Hepatic stellate cell (primary cell): ENCODE measurements at regions not wholly inside any gene's neighbourhood (a gene's known extent, or its start where the extent isn't known, plus 50 kb on each side); places are given as distances from the start of the nearest gene placed in this dataset.

Experiments used
- DNase-seq: peaks from one replicate; pipeline ENCODE4 v3.0.0; 2011; ENCODE audit warnings: low spot score

DNA sequence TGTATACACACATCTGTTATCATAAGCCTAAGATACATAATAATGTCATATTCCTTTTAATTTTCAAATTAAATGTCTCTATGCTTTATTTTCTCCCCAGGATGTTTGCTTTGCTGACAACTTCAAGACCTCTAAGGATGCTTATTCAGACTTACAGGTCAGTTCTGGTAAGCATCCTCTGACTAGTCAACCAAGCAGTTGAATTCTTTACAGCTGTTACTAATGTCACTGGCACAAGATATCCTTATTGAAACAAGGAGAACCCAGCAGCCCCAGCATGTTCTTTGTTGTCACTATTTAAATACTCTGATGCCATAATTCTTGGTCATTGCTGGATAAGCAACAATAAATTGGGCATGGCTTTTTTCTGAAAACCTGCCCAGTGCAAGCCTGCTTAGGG, 232.3 kb upstream of the PMFBP1 start:
- no peak for DNase-seq

DNA sequence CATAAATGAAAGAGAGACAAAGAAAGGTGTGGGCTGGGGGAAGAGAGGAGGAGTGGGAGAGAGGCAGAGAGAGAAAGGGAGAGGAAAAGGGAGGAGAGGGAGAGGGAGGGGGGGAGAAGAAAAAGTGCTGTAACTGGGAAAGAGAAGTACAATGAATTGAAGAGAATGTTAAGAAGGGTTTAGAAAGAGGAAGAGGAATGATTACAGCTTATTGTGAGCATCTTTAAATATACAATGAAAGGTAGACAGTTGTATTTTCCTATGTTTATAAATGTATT, 229.1 kb upstream of the PMFBP1 start:
- no peak for DNase-seq

GRCh38 chr16:72400257-72401083, 228.5 kb upstream of the PMFBP1 start:
- DNase-seq, result peak; percentile 42

- no peak for DNase-seq
Measured at GRCh38 chr16:72399811-72400210, 227.9 kb upstream of the PMFBP1 start.

GRCh38 chr16:72397876-72398275, 225.9 kb upstream of the PMFBP1 start:
- DNase-seq, result no peak

DNA sequence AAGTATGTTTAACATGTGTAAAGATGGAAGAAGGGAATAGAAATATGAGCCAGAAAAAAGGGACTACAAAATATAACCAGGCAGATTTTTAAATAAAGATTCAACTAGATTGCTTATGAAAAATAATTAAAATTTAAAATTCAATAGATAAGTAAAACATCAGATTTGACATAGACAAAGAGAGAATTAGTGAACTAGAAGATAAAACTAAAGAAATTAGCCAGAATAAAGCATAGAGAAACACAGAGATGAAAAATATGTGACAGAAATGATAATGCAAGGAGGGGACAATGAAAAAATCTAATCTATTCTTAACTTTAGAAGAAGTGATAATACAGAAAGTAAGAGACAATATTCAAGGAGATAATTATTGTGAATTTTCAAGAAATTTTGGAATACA, 222.6 kb upstream of the PMFBP1 start:
- no peak for DNase-seq

DNA sequence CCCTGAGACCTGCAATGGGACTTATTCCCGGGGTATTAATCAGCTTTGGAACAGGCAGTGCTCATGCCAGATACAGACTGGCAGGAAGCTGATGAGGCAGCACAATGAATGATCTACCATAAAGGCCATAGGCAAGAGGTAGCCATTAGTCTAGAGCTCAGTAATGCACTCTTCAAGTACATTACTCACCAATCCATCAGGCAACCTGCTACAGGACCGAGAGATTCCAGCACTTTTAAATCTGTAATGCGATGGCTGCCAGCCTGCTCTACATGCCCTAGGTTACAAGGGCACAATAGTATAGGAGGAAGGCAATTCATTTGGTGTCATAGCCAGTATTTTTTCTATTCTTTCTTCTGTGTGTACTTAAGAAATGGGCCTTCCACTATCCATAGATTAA, 217.8 kb upstream of the PMFBP1 start:
- no peak for DNase-seq

DNA sequence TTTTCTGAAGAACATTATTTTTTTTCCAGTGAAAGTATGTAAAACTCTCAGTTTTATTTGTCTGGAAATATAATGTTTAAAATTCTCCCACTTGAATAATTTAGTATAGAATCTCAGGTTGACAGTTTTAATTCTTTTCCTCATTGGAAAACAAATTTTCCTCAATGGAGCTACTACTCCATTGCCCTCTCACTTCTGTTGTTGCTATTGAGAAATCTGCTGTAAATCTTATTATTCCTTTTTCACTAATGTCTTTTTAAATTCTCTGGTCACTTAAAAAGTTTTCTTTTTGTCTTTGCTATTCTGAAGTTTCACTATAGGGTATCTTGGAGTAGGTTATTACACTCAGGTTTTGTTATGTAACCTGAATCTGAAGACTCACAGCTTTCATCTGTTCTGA, 216.1 kb upstream of the PMFBP1 start:
- no peak for DNase-seq

- DNase-seq, result no peak
Measured at GRCh38 chr16:72384651-72385050, 212.7 kb upstream of the PMFBP1 start.

DNA sequence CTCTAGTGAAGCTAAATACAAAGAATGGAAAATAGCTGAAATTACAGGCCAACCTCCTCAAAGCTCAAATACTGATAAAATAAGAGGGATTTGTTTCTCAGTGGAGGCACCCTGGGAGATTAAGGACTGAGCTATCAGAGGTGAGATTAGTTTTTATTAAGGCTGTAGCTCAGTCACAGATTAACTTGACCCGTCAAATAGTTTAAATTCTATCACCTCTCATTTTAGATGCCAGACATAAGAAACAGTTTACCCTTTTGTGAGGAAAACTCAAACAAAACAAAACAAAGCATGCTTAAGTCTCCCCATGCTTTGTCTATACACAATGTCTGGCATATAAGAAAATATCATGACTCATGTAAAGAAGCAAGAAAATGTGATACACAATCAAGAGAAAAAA, 208.3 kb upstream of the PMFBP1 start:
- DNase-seq, result no peak

GRCh38 chr16:72373201-72373600, 201.2 kb upstream of the PMFBP1 start:
- DNase-seq, result no peak

DNA sequence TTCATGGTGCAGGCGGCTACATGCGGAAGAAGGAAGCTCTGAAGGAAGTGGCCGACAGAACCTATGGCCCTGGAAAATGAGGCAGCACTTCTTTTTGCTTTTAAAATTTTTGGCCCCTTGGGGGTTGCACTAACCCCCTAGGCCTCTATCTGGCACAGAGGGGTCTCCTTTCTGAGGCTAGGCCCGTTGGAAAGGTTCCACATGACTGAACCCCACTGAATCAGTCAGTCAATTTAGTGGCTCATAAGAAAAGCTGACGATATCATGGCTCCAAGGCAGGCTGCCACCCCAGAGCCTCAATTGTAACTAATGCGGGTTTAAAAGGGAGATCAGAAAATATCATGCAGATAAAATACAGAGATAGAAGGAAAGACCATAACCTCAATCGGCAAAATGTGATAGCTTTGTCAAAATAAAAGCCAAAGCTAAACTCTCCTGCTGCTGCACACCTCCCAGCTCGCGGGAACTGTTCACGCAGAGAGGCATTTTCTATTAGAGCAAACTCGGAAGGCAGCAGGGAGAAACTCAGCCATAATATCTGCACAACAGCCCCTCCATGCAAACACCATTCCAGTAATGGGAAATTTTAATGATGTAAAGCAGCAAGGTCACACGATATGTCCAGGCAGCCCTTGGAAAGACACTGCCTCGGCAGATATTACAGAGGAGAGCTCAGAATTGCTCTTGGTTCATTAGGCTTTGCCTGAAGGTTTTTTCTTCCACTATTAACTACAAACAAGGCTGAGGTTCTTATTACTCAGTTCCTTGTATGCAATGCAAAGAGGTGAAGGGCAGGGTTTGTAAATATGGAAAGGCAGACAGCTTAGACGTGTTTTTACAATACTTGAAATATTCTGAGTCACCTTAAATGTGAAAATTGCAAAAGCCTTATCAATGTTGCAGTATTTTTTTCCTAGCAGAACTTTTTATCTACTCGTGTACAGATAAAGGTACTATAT, 200.4 kb upstream of the PMFBP1 start:
- DNase-seq, result no peak

DNA sequence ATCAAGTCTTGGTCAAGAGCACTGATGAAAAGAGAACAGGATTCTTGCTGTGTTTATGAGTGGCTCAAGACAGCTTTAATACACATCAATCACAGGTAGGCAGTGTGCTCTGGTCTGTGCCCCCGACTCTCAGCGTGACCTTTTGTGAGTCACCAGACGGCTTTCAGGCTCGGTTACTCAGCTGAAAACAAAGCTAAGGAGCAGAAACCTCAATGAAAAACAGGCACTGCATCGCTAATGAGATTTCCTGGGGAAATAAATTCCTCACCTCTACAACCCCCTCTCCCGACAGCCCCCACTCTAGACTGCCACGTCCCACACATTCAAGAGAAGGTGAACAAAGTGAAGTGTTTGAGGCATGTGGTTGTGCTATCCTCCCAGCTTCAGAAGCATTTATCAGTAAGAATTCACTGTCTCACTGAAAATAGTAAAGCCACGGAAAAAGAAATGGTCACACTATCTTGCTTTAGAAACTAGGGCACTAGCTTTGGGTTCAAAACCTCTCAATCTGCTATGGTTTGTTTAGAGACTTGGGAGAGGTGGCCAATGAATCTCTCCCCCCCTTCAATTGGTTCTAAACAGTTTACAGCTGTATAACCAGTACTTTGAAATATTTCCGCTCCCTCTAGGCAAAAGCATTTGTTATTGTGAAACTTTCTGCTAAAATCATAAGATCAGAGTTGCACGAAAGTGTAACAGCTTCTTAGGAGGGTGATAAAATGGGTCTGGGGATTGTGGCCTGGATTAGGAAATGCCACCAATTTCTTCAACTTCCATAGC, 199.5 kb upstream of the PMFBP1 start:
- no peak for DNase-seq

- DNase-seq, result no peak
Measured at GRCh38 chr16:72369274-72369673, 197.3 kb upstream of the PMFBP1 start.

GRCh38 chr16:72367851-72368250, 195.9 kb upstream of the PMFBP1 start:
- DNase-seq, result no peak

DNA sequence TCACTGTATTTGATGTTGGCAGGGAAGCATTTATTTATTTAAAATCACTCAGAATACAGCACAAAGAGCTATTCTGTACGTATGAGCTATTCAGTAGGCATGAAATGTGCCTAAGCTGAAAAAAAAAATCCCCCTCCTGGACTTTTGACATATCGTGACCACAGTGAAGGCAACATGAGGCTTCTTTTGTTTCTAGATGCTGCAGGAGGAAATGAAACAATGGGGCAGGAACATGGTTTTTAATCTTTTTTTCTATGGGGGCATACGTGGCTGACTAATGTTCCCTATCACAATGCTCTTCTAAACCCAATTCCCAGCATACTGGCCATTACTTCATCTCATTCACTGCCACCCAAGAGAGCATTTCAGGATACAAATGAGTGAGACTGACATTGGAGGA, 191.0 kb upstream of the PMFBP1 start:
- no peak for DNase-seq

GRCh38 chr16:72362476-72362875, 190.5 kb upstream of the PMFBP1 start:
- DNase-seq, result no peak

DNA sequence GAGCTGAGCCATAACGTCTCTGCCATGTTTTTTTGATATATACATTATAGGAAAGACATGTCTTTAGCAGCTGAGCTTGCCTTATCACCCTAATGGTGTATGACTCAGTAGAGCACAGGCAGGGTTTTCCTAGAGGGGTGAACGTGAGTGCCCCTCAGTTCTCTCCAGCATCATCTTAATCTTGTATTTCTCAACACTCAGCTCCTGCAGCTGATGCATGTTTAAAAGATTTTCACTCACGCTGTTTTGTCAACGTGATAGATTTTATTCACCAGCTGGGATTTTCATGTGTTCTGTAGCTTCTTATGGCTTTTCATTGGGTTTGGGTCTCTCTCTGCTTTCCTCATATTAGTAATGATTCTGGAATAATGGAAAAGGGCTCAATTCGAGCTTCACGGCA, 186.0 kb upstream of the PMFBP1 start:
- no peak for DNase-seq

- DNase-seq, result no peak
Measured at GRCh38 chr16:72355561-72355960, 183.6 kb upstream of the PMFBP1 start.

DNA sequence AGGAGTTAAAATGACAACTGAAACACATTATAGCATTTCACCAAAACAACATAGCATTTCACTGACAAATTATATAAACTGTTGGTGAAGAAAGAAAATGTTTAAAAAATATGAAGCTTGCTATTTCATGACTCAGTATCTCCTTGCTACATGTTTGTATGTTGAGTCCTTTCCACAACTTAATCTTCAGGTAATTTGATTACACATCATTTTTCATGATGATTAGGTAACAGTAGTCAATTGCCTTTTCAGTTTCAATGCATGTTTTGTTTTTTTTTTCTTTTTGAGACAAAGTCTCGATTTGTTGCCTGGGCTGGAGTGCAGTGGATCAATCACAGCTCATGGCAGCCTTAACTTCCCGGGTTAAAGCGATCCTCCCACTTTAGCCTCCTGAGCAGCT, 177.8 kb upstream of the PMFBP1 start:
- DNase-seq, result no peak

- DNase-seq, result no peak
Measured at GRCh38 chr16:72332926-72333325, 161.0 kb upstream of the PMFBP1 start.

DNA sequence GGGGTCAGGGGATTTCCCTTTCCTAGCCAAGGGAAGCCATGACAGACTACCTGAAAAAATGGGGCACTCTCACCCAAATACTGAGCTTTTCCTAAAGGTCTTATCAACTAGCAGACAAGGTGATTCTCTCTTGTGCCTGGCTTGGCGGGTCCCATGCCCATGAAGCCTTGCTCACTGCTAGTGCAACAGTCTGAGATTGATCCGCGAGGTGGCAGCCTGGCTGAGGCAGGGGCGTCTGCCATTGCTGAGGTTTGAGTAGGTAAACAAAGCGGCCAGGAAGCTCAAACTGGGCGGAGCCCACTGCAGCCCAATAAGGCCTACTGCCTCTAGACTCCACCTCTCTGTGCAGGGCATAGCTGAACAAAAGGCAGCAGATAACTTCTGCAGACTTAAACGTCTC, 152.6 kb upstream of the PMFBP1 start:
- no peak for DNase-seq

DNA sequence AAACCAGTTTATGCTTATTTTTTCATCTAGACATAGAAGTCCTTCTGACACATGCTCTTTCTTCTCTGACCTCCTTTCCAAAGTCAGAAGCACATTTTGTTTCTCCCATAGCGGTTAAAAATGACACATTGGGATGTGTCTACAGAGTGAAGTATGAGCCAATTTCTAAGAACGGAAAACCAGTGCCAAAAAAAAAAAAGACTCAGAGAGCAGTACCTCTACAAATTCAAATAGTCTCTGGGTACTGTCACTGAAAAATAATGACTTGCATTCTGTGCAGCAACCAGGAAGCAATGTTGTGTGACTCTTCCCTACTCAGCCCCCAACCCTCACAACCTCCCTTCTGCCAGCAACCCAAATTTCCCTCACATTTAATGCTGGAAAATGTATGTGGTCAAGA, 145.5 kb upstream of the PMFBP1 start:
- DNase-seq, result peak; percentile 15
